LNCAP (cell line): ENCODE measurements at regions not wholly inside any gene's neighbourhood (a gene's known extent, or its start where the extent isn't known, plus 50 kb on each side); places are given as distances from the start of the nearest gene placed in this dataset.

ENCODE experiments used
- CTCF ChIP-seq: fragments of 450-650 bp; IDR thresholded peaks from 2 replicates; pipeline ENCODE4 v1.5.1; 2017; ENCODE audit warnings: mild to moderate bottlenecking

GRCh38 chr22:45061332-45061731 lies 51.5 kb upstream of the PHF21B start:
- no peak for TF ChIP-seq CTCF

DNA sequence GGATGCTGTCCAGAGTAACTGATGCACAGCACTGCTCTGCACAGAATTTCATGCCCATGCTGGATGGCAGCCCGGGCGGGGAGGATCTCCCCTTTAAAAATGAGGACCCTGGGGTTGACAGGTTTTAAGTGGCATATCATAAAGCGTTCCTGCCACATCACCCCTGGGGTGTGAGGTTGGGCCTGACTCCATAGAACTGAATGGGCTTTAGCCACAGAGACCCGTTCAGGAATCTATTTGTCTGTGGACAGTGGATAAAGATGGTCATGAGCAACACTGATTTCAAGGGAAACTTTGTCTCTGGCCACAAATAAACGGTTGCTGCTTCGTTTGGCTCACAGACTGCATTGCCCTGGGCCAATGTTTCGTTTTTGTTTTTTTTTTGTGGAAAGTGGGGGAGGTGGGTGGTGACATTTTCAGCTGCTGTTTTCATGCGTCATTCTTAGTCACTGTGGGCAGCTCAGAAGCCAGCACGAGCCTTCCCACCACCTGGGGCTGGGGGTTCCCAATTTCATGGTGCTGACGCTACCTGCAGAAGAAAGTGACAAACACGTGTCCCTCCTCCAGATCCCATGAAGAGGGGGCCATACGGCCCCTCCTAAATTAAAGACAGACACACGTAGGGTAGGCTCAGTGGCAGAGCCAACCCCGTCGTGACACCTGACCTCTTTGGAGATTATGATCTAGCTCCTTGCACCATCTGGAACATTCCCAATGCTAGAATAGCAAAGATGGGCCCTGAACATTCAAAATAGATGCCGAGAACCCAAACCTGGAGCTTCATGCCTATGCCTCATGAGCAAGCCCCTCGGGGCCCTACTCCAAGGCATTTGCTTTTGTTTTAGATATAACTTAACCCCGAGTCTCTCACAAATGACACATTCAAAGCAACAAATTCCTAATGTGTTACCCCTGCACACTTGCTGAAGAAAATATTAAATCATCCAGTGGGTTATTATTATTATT lies 54.8 kb upstream of the PHF21B start:
- no peak for TF ChIP-seq CTCF

DNA sequence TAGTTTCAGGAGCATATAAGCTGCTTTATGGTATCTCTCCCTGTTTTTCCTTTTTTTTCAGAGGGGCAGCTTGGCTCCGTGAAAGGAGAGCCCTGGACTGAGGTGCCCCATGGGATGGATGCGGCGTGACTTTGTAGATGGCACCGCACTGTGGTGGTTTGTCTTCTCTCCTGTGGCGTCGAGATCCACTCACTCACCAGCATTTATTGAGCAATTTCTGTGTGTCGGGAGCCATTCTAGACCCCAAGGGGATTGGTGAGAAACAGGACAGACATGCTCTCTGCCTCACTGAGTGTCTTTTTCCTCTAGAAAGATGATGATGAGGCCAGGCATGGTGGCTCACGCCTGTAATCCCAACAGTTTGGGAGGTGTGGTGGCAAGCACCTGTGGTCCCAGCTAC lies 55.9 kb upstream of the PHF21B start:
- TF ChIP-seq CTCF = no peak

GRCh38 chr22:45067731-45068130 lies 57.9 kb upstream of the PHF21B start:
- TF ChIP-seq CTCF = no peak

- TF ChIP-seq CTCF = no peak
Observed at GRCh38 chr22:45069925-45070324, 60.1 kb upstream of the PHF21B start.

GRCh38 chr22:45071618-45072017 lies 61.8 kb upstream of the PHF21B start:
- no peak for TF ChIP-seq CTCF

DNA sequence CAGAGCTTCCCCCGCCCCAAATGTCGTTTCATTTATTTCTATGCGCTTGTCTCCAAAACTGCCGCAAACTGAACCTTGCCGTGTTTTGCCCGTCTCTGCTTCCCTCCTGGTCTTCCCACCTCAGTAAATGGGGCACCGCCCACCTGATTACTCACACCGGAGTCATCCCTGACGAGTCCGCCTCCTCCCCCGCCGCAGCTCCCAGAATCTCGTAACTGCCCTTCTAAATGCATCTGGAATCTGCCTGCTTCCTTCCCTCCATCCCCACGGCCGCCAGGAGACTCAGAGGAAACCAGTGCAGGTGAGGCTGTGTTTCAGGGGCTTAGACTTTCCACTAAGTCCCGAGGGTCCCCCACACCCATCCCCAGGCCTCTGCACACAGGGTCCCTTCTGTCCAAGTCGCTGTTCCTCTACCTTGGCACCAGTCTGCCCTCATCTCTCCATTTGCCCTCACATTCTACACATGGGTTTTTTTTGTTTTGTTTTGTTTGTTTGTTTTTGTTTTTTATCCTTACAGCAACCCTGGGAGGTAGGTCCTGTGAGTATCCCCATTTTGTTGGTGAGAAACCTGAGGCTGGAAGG lies 62.6 kb upstream of the PHF21B start:
- TF ChIP-seq CTCF = no peak
